Transverse colon (tissue), 4 donors: ENCODE measurements at regions not wholly inside any gene's neighbourhood (a gene's known extent, or its start where the extent isn't known, plus 50 kb on each side); places are given as distances from the start of the nearest gene placed in this dataset.

Source experiments
- DNase-seq: peaks from one replicate; pipeline ENCODE4 v3.0.0-alpha.2; 2019
- H3K27ac ChIP-seq, 4 donors: fragments of 200-600 bp; sonication (generic); 2 replicates each; pipeline ENCODE4 v1.5.1; 2016 to 2018; ENCODE audit warnings: inconsistent platforms in 4 of 4
- H3K27me3 ChIP-seq: fragments of 200-600 bp; sonication (generic); 2 replicates; pipeline ENCODE4 v1.5.1; 2017; ENCODE audit warnings: inconsistent platforms
- H3K36me3 ChIP-seq, 4 donors: fragments of 200-600 bp; sonication (generic); 2 replicates each; pipeline ENCODE4 v1.5.1; 2017 to 2019; ENCODE audit warnings: inconsistent platforms in 4 of 4
- H3K4me1 ChIP-seq, 4 donors: fragments of 200-600 bp; sonication (generic); 2 replicates each; pipeline ENCODE4 v1.5.1; 2017 to 2020; ENCODE audit warnings: inconsistent platforms in 4 of 4
- H3K4me3 ChIP-seq, 4 donors: fragments of 200-600 bp; sonication (generic); 1 replicate in 1 of 4; 2 replicates in 3 of 4; pipeline versions ENCODE4 v1.5.1 to v1.6.1; 2017 to 2019; ENCODE audit warnings: inconsistent platforms in 4 of 4
- H3K9me3 ChIP-seq, 2 donors: fragments of 200-600 bp; sonication (generic); 2 replicates each; pipeline ENCODE4 v1.5.1; 2017 to 2019; ENCODE audit warnings: inconsistent platforms in 2 of 2
- EP300 ChIP-seq: sonication (generic); formaldehyde crosslinking; IDR thresholded peaks from one replicate; pipeline ENCODE4 v1.6.1; 2017; ENCODE audit warnings: antibody characterized with exemption, low read depth
- POLR2A ChIP-seq: fragments of 450-650 bp; IDR thresholded peaks from one replicate; pipeline ENCODE4 v1.6.1; 2016; ENCODE audit warnings: antibody characterized with exemption, mild to moderate bottlenecking, moderate library complexity
- POLR2AphosphoS5 ChIP-seq, 3 donors: sonication (generic); formaldehyde crosslinking; IDR thresholded peaks; one replicate each; pipeline ENCODE4 v1.6.1; 2016; ENCODE audit warnings: antibody characterized with exemption in 3 of 3
- WGBS, 2 donors: methylation state at CpG; one replicate each; pipeline ENCODE4 v1.1.5; 2018; ENCODE audit warnings: low coverage in 1 of 2; 5-methylcytosine and 5-hydroxymethylcytosine counted together
- in situ Hi-C, 4 donors: fragments of 200-750 bp; cut with MboI; loops; one replicate each; pipeline versions ENCODE4 v1.15.0 to v1.15.1; 2017; ENCODE audit warnings: low sequenced_read_pairs in 3 of 4, low pct_ligation_motif_present in 1 of 4, low pct_unique_long_range_greater_than_20kb in 1 of 4
- intact Hi-C: fragments of 100-400 bp; cut with DNase I; formaldehyde crosslinking; loops from one replicate; pipeline ENCODE4 v1.15.1; 2023; ENCODE audit warnings: low total_unique reads
- TF ChIP-seq, protein P1 (sequence below), 5 experiments: fragments of 200-600 bp in 3 of 5; fragments of 450-650 bp in 2 of 5; sonication (generic) in 3 of 5; IDR thresholded peaks; 1 replicate in 2 of 5; 2 replicates in 3 of 5; pipeline ENCODE4 v1.5.1; 2016 to 2017; ENCODE audit warnings: antibody characterized with exemption in 5 of 5, inconsistent platforms in 3 of 5, mild to moderate bottlenecking in 2 of 5, moderate library complexity in 1 of 5

DNA sequence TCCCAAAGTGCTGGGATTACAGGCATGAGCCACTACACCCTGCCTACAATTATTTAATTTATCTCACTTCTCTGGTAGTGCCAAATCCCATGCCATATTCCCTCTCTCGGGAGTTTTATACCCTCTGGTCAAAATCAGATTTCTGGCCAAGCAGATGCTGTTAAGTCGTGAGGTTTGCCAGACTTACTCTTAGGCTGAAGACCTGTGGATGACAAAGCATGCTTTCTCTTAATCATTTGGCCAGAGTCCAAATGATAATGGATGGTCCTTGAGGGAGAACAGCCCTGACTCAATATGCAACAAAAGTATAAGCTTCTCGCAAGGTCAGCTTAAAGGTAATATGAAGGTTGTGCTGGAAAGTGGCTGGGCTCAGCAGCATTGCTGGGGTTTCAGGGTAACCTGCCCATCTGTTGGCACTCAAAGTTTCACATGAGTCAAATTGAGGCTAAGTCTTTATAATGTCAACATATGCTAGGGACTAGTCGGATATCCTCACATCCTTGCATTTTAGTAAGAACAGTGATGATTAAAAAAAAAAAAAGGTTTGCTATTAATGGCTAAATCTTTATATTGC lies 280.1 kb downstream of the KIF4B start:
- DNase-seq, result no peak
- H3K36me3 ChIP-seq, result no peaks in the 10 kb centered on the region
- intact Hi-C loops, result no loop called here
- no peaks in the 10 kb centered on the region for H3K27me3 ChIP-seq
- in situ Hi-C loops, result no loop called here
- no peak overlapping the region for H3K27ac ChIP-seq
- H3K4me3 ChIP-seq, result no peak overlapping the region
- no peaks in the 10 kb centered on the region for H3K4me1 ChIP-seq
- TF ChIP-seq EP300, result no peak
- no peak for TF ChIP-seq POLR2A
- no peak for TF ChIP-seq POLR2AphosphoS5 (IDR thresholded peaks at IDR 0.05)
- TF ChIP-seq, protein P1, sequence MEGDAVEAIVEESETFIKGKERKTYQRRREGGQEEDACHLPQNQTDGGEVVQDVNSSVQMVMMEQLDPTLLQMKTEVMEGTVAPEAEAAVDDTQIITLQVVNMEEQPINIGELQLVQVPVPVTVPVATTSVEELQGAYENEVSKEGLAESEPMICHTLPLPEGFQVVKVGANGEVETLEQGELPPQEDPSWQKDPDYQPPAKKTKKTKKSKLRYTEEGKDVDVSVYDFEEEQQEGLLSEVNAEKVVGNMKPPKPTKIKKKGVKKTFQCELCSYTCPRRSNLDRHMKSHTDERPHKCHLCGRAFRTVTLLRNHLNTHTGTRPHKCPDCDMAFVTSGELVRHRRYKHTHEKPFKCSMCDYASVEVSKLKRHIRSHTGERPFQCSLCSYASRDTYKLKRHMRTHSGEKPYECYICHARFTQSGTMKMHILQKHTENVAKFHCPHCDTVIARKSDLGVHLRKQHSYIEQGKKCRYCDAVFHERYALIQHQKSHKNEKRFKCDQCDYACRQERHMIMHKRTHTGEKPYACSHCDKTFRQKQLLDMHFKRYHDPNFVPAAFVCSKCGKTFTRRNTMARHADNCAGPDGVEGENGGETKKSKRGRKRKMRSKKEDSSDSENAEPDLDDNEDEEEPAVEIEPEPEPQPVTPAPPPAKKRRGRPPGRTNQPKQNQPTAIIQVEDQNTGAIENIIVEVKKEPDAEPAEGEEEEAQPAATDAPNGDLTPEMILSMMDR (IDR thresholded peaks at IDR 0.05), result no peak
- no peaks in the 10 kb centered on the region for H3K9me3 ChIP-seq
- WGBS, 2 donors, result 70 to 86% methylated on average over 1 to 4 of the region's 4 CpGs

DNA sequence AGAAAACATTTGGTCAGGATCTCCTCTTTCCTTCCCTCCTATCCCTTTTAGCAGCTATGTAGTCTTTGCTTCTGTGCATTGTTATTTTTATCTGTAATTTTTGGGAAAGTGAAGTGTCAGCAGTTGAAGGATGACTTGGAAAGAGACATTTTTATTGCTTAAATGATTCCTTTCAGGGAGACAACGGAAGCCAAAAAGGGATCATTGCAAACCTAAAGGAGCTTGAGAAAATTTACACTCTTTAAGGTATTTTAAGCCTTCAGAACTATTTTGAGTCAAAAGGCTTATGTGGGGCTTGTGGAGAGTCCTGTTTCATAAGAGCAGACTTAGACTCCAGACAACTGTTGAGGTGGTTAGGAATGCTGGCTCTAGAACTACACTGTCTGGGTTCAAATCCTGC lies 281.6 kb downstream of the KIF4B start:
- H3K27ac ChIP-seq, result no peak overlapping the region
- intact Hi-C loops (no loop called here), in situ Hi-C loops (no loop called here)
- no peaks in the 10 kb centered on the region for H3K27me3 ChIP-seq
- TF ChIP-seq POLR2AphosphoS5 (IDR thresholded peaks at IDR 0.05) (no peak), EP300 (no peak), POLR2A (no peak)
- TF ChIP-seq, protein P1 (IDR thresholded peaks at IDR 0.05), result no peak
- H3K36me3 ChIP-seq, result no peaks in the 10 kb centered on the region
- H3K4me3 ChIP-seq, result no peak overlapping the region
- no peaks in the 10 kb centered on the region for H3K4me1 ChIP-seq
- H3K9me3 ChIP-seq, result no peaks in the 10 kb centered on the region
- no peak for DNase-seq
- WGBS, 2 donors, result 33 to 44% methylated on average over 1 of the region's 1 CpG

DNA sequence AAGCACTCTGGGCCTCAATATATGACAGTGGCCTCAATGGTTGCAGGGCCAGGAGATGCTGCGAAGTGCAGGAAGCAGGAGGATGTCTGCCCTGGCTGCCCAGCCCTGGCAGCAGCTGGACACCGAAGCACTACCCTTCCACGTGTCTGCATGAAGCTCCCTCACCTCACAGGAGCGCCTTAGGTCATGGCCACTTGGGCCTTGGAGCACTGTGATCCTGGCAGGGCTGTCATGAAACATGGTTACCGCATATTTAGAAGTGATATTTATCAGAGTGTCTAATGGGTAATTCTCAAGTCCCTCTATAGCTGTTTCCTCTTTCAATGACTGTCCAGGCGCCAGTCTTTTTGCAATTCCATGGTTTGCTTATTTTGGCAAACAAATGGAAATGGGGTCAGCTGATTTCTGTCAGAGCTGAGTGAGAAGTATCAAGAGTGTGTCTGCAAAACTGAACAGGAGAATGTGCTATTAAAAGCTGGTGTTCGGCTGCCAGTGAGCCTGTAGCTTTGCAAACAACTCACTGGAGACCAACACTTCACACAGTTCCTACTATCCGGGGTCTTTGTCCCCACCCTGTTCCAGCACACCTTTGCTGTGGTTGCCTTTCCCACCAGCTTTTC lies 285.9 kb downstream of the KIF4B start:
- H3K27me3 ChIP-seq, result no peaks in the 10 kb centered on the region
- no peaks in the 10 kb centered on the region for H3K4me1 ChIP-seq
- H3K4me3 ChIP-seq, result no peak overlapping the region
- DNase-seq, result no peak
- intact Hi-C loops (no loop called here), in situ Hi-C loops (no loop called here)
- TF ChIP-seq POLR2A, result no peak
- TF ChIP-seq POLR2AphosphoS5 (IDR thresholded peaks at IDR 0.05), result no peak
- TF ChIP-seq EP300, result no peak
- TF ChIP-seq, protein P1 (IDR thresholded peaks at IDR 0.05), result no peak
- no peaks in the 10 kb centered on the region for H3K9me3 ChIP-seq
- H3K27ac ChIP-seq, result no peak overlapping the region
- WGBS, 2 donors, result 59 to 66% methylated on average over 3 to 8 of the region's 8 CpGs
- H3K36me3 ChIP-seq, result no peaks in the 10 kb centered on the region

DNA sequence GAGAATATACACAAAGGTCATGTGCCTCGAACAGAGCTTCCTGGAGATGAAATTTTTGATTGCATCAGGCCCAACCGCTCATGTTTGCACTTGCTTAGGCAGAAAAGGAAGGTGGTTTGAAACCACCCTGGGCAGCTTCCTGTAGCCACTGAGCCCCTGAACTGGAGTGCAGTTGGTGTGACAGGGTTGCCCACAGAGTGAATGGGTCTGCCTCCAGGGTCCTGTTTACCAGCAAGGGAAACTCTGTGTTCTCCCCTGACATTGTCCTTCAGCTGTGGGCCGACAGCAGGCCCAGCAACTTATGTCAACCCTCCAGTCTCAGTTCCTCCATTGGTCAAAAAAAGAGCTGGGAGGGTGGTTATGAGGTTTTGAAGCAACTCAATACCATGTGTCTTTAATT lies 289.6 kb downstream of the KIF4B start:
- 42% methylated on average over 3 of the region's 3 CpGs; no CpG with 5 or more reads in 1 of the 2 donors for WGBS, 2 donors
- no peaks in the 10 kb centered on the region for H3K4me1 ChIP-seq
- no peaks in the 10 kb centered on the region for H3K9me3 ChIP-seq
- intact Hi-C loops (no loop called here), in situ Hi-C loops (no loop called here)
- no peak overlapping the region for H3K27ac ChIP-seq
- TF ChIP-seq, protein P1 (IDR thresholded peaks at IDR 0.05), result no peak
- DNase-seq, result no peak
- H3K27me3 ChIP-seq, result no peaks in the 10 kb centered on the region
- H3K36me3 ChIP-seq, result no peaks in the 10 kb centered on the region
- no peak overlapping the region for H3K4me3 ChIP-seq
